GM23338 (cell line): ENCODE measurements at regions not wholly inside any gene's neighbourhood (a gene's known extent, or its start where the extent isn't known, plus 50 kb on each side); places are given as distances from the start of the nearest gene placed in this dataset.

ENCODE experiments used
- ATAC-seq: fragments of 200-7000 bp; cut with Tn5 transposase; 3 replicates; pipeline ENCODE4 v1.9.1; 2020
- DNase-seq: peaks from one replicate; pipeline ENCODE4 v3.0.0-alpha.2; 2015; ENCODE audit warnings: low spot score
- H2AFZ ChIP-seq: fragments of 200-600 bp; sonication (generic); 2 replicates; pipeline ENCODE4 v1.8.0; 2016; ENCODE audit warnings: antibody characterized with exemption, mild to moderate bottlenecking, moderate library complexity
- H3F3A ChIP-seq: fragments of 200-600 bp; sonication (generic); replicated peaks from 2 replicates; pipeline ENCODE4 v1.8.0; 2017; ENCODE audit warnings: antibody characterized with exemption, mixed run types, low read depth
- H3K27ac ChIP-seq: fragments of 200-600 bp; sonication (generic); 2 replicates; pipeline ENCODE4 v1.6.1; 2016; ENCODE audit warnings: low read depth
- H3K27me3 ChIP-seq: fragments of 200-600 bp; sonication (generic); 2 replicates; pipeline ENCODE4 v1.8.0; 2016; ENCODE audit warnings: mild to moderate bottlenecking, mixed run types, moderate library complexity; ENCODE audit not compliant: insufficient read depth
- H3K36me3 ChIP-seq: fragments of 200-600 bp; sonication (generic); 2 replicates; pipeline ENCODE4 v1.8.0; 2016; ENCODE audit warnings: mild to moderate bottlenecking; ENCODE audit not compliant: insufficient read depth
- H3K4me1 ChIP-seq: fragments of 200-600 bp; sonication (generic); 2 replicates; pipeline ENCODE4 v1.8.0; 2016; ENCODE audit warnings: mild to moderate bottlenecking, moderate library complexity; ENCODE audit not compliant: insufficient read depth
- H3K4me2 ChIP-seq: fragments of 200-600 bp; sonication (generic); 2 replicates; pipeline ENCODE4 v1.7.1; 2017; ENCODE audit warnings: mixed run types
- H3K4me3 ChIP-seq: fragments of 200-600 bp; sonication (generic); 2 replicates; pipeline ENCODE4 v1.6.1; 2016; ENCODE audit warnings: mixed run types
- H3K79me2 ChIP-seq: fragments of 200-600 bp; sonication (generic); replicated peaks from 2 replicates; pipeline ENCODE4 v1.8.0; 2017; ENCODE audit warnings: mild to moderate bottlenecking; ENCODE audit not compliant: insufficient read depth
- H3K9me2 ChIP-seq: fragments of 200-600 bp; sonication (generic); 2 replicates; pipeline ENCODE4 v1.8.0; 2017; ENCODE audit not compliant: insufficient read depth
- H4K20me1 ChIP-seq: fragments of 200-600 bp; sonication (generic); replicated peaks from 2 replicates; pipeline ENCODE4 v1.8.0; 2017; ENCODE audit warnings: mild to moderate bottlenecking; ENCODE audit not compliant: insufficient read depth
- H3K27ac Mint-ChIP-seq: 2 replicates; pipeline ENCODE4 v1.8.0; 2020; ENCODE audit warnings: inconsistent platforms, mild to moderate bottlenecking, moderate library complexity, mixed read lengths
- H3K27me3 Mint-ChIP-seq: 3 replicates; pipeline ENCODE4 v1.8.0; 2022; ENCODE audit warnings: low read depth, mild to moderate bottlenecking, moderate library complexity, mixed read lengths, inconsistent platforms; ENCODE audit not compliant: insufficient read depth, poor library complexity
- H3K36me3 Mint-ChIP-seq: 3 replicates; pipeline ENCODE4 v1.8.0; 2021; ENCODE audit warnings: low read depth, mild to moderate bottlenecking, inconsistent platforms, moderate library complexity, mixed read lengths
- H3K4me1 Mint-ChIP-seq: 3 replicates; pipeline ENCODE4 v1.8.0; 2020; ENCODE audit warnings: mild to moderate bottlenecking, inconsistent platforms, mixed read lengths
- H3K4me3 Mint-ChIP-seq: 3 replicates; pipeline ENCODE4 v1.8.0; 2021; ENCODE audit warnings: moderate library complexity, mild to moderate bottlenecking, inconsistent platforms, mixed read lengths
- H3K9me3 Mint-ChIP-seq: 3 replicates; pipeline ENCODE4 v1.8.0; 2020; ENCODE audit warnings: moderate library complexity, mild to moderate bottlenecking, inconsistent platforms, mixed read lengths
- CREB1 ChIP-seq: fragments of 250-450 bp; sonication (Bioruptor Pico); IDR thresholded peaks from 2 replicates; pipeline ENCODE4 v1.5.0; 2020; ENCODE audit warnings: low read depth, mild to moderate bottlenecking, moderate library complexity
- CTCF ChIP-seq, 2 experiments: fragments of 200-600 bp in 1 of 2; sonication (generic) in 1 of 2; conservative IDR thresholded peaks; 2 replicates each; pipeline versions ENCODE4 v1.5.1 to v1.6.1; 2016 to 2017; ENCODE audit warnings: antibody characterized with exemption in 2 of 2, low read depth in 2 of 2, mild to moderate bottlenecking in 2 of 2, moderate library complexity in 1 of 2
- ETS1 ChIP-seq: IDR thresholded peaks from 2 replicates; pipeline ENCODE4 v1.6.1; 2016; ENCODE audit warnings: antibody characterized with exemption
- EZH2 ChIP-seq: fragments of 200-600 bp; sonication (generic); IDR thresholded peaks from one replicate; pipeline ENCODE4 v1.8.0; 2017; ENCODE audit warnings: antibody characterized with exemption, mild to moderate bottlenecking, low read depth; ENCODE audit not compliant: unreplicated experiment
- EZH2phosphoT487 ChIP-seq: fragments of 200-600 bp; sonication (generic); IDR thresholded peaks from one replicate; pipeline ENCODE4 v1.8.1; 2018; ENCODE audit warnings: antibody characterized with exemption; ENCODE audit not compliant: unreplicated experiment
- JUNB ChIP-seq: IDR thresholded peaks from one replicate; pipeline ENCODE4 v1.6.1; 2016; ENCODE audit warnings: antibody characterized with exemption; ENCODE audit not compliant: unreplicated experiment
- NANOG ChIP-seq: IDR thresholded peaks from 2 replicates; pipeline ENCODE4 v1.6.1; 2016; ENCODE audit warnings: antibody characterized with exemption, borderline replicate concordance
- POLR2AphosphoS5 ChIP-seq: IDR thresholded peaks from 2 replicates; pipeline ENCODE4 v1.6.1; 2016; ENCODE audit warnings: antibody characterized with exemption, low read depth
- REST ChIP-seq: IDR thresholded peaks from one replicate; pipeline ENCODE4 v1.6.1; 2018; ENCODE audit warnings: antibody characterized with exemption; ENCODE audit not compliant: unreplicated experiment
- STAT1 ChIP-seq: IDR thresholded peaks from one replicate; pipeline ENCODE4 v1.6.1; 2016; ENCODE audit warnings: antibody characterized with exemption; ENCODE audit not compliant: unreplicated experiment
- ZNF114 ChIP-seq: fragments of 250-450 bp; sonication (Bioruptor Pico); IDR thresholded peaks from 2 replicates; pipeline ENCODE4 v1.5.0; 2020; ENCODE audit warnings: mild to moderate bottlenecking, moderate library complexity
- ZNF331 ChIP-seq: fragments of 250-450 bp; sonication (Bioruptor Pico); IDR thresholded peaks from 2 replicates; pipeline ENCODE4 v1.5.0; 2020; ENCODE audit warnings: low read depth, mild to moderate bottlenecking, moderate library complexity
- ZNF462 ChIP-seq: fragments of 250-450 bp; sonication (Bioruptor Pico); IDR thresholded peaks from 2 replicates; pipeline ENCODE4 v1.5.0; 2020; ENCODE audit warnings: mild to moderate bottlenecking, moderate library complexity

GRCh38 chr1:177440821-177441220 lies 270.1 kb downstream of the BRINP2 start:
- H3K79me2 ChIP-seq: no peaks in the 10 kb centered on the region
- Mint-ChIP-seq H3K36me3 (no peaks in the 10 kb centered on the region), H3K27ac (no peak overlapping the region), H3K27me3 (no peaks in the 10 kb centered on the region), H3K4me1 (no peaks in the 10 kb centered on the region; the same call in 2 of the 3 replicates), H3K4me3 (no peak overlapping the region), H3K9me3 (no peaks in the 10 kb centered on the region)
- no peaks in the 10 kb centered on the region for H3K36me3 ChIP-seq
- H3F3A ChIP-seq: no peaks in the 10 kb centered on the region
- H3K4me3 ChIP-seq: no peak overlapping the region
- H4K20me1 ChIP-seq: no peaks in the 10 kb centered on the region
- no peak overlapping the region for H3K4me2 ChIP-seq
- peaks cover 11% of the 10 kb centered on the region; the same call in 1 of the 2 replicates for H3K9me2 ChIP-seq
- TF ChIP-seq ZNF331: no peak
- no peak for TF ChIP-seq ETS1
- no peak for TF ChIP-seq POLR2AphosphoS5
- TF ChIP-seq ZNF114 (CRISPR knock-in tag): no peak
- no peak for TF ChIP-seq CTCF (conservative IDR thresholded peaks at IDR 0.05; ENCODE audit: low read depth in 2 of 2)
- no peak for TF ChIP-seq STAT1
- TF ChIP-seq REST: no peak
- TF ChIP-seq JUNB: no peak
- no peak for TF ChIP-seq EZH2
- no peak for TF ChIP-seq ZNF462 (CRISPR knock-in tag)
- TF ChIP-seq CREB1 (CRISPR knock-in tag): no peak
- TF ChIP-seq EZH2phosphoT487: no peak
- no peak for TF ChIP-seq NANOG
- ATAC-seq (no peak), DNase-seq (no peak)
- no peak overlapping the region for H3K27ac ChIP-seq
- H2AFZ ChIP-seq: no peak overlapping the region
- no peaks in the 10 kb centered on the region for H3K27me3 ChIP-seq
- no peaks in the 10 kb centered on the region for H3K4me1 ChIP-seq
